ENCODE measurements at regions not wholly inside any gene's neighbourhood (a gene's known extent, or its start where the extent isn't known, plus 50 kb on each side); places are given as distances from the start of the nearest gene placed in this dataset.
"Not testable (repeated sequence)": the region's sequence is repeated elsewhere in the genome, so short reads cannot be mapped to it uniquely, and the experiment has no call there.

GRCh38 chr4:131441004-131441688, 1707.9 kb upstream of the PCDH10 start:
- TF ChIP-seq ZFX (IDR thresholded peaks at IDR 0.05; ENCODE audit: borderline replicate concordance) = no peak
- TF ChIP-seq, protein P1, sequence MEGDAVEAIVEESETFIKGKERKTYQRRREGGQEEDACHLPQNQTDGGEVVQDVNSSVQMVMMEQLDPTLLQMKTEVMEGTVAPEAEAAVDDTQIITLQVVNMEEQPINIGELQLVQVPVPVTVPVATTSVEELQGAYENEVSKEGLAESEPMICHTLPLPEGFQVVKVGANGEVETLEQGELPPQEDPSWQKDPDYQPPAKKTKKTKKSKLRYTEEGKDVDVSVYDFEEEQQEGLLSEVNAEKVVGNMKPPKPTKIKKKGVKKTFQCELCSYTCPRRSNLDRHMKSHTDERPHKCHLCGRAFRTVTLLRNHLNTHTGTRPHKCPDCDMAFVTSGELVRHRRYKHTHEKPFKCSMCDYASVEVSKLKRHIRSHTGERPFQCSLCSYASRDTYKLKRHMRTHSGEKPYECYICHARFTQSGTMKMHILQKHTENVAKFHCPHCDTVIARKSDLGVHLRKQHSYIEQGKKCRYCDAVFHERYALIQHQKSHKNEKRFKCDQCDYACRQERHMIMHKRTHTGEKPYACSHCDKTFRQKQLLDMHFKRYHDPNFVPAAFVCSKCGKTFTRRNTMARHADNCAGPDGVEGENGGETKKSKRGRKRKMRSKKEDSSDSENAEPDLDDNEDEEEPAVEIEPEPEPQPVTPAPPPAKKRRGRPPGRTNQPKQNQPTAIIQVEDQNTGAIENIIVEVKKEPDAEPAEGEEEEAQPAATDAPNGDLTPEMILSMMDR (IDR thresholded peaks at IDR 0.05) = no peak
- H3K27ac ChIP-seq = no peak overlapping the region

DNA sequence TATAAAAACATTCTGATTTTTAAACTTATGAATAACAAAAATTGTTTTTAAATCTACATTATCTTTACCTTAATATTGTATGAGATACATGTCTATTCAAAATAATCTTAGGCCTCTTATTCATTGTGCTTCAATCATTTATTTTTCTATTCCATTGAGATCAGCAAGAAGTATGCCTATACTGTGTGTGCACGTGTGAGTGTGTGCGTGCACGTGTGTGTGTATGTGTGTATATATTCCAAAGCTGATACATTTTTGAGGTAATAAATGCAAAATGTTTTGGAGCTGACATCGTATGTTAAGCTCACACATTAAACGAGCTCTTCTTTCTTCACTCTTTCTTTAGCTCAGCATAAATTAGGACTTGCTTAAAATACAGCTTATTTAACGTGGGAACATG, 1701.2 kb upstream of the PCDH10 start:
- no peak overlapping the region for H3K27ac ChIP-seq
- no peak for TF ChIP-seq ZFX (IDR thresholded peaks at IDR 0.05; ENCODE audit: borderline replicate concordance)
- TF ChIP-seq, protein P1 (IDR thresholded peaks at IDR 0.05) = no peak

DNA sequence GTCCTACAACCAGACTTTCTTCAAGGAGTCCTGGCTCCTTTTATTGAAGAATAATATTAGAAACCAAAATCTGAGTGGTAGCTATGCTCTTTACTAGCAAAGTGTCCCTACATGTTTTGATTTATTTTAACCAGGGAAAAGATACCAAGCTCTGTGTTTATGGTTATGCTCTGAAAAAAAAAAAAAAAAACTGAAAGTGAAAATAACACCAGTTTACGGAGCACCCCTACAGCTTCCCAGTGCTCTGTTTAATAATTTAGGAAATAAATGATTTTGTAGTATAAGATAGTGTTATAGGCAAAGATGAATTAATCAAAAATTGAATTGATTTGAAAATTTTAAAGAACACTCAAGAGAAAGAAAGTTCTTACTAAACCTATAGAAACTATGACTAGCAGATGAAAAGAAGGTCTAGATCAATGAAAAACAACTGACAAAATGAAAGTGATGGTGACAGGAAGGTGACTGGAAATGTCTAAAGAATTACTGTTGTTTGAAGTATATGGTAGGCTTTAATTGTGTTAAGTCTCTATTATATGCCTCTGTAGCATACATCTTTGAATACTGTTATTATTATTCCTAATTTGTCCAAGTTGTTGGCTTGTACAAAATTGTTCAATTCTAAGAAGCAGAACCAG, 1698.4 kb upstream of the PCDH10 start:
- no peak for TF ChIP-seq ZFX (IDR thresholded peaks at IDR 0.05; ENCODE audit: borderline replicate concordance)
- TF ChIP-seq, protein P1 (IDR thresholded peaks at IDR 0.05) = no peak
- H3K27ac ChIP-seq = no peak overlapping the region

DNA sequence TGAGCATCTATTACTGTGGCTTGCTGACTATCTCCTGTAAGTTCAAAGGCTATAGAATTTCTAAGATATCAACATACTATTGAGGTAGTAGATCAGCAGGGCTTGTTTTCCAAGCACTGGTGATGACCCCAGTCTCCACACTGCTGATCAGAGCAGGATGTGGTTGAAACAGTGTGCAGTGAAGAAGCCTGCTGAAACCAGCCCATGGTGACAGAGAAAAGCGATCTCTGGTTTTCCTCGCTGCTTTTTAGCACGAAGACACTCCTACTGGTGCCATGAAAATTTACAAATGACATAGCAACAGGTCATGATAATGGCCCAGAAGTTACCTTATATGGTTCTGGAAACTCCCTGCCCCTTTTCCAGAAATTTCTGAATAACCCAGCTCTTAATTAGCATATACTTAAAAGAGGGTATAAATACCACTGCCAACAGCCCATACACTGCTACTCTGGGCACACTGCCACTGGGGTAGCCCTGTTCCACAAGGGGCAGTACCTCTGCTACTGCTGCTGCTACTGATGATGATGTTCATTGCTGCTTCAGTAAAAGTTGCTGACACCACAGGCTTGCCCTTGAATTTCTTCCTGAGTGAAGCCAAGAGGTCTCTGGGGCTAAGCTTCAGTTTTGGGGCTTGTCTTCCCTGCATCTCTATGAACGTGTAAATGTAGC, 1689.5 kb upstream of the PCDH10 start:
- TF ChIP-seq ZFX (IDR thresholded peaks at IDR 0.05; ENCODE audit: borderline replicate concordance) = no peak
- TF ChIP-seq, protein P1 (IDR thresholded peaks at IDR 0.05) = no peak
- H3K27ac ChIP-seq = no peak overlapping the region

DNA sequence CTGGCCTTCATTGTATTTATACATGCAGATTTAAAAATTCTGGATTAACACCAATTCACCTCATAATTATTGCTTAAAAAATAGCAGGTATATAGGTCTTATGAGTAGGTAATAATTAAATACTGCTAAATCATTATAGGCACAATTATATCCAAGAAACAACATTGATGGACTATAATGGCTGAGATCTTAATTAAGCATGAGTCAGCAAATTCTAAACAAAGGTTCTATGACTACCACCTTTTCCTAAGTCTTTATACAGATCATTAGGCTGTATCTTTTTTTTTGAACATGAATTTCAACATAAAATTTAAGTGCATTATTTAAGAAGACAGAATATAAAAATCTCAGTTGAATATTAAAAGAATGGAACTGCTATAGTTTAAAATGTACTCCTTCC, 1678.7 kb upstream of the PCDH10 start:
- H3K27ac ChIP-seq = no peak overlapping the region
- TF ChIP-seq, protein P1 (IDR thresholded peaks at IDR 0.05) = no peak
- TF ChIP-seq ZFX (IDR thresholded peaks at IDR 0.05; ENCODE audit: borderline replicate concordance) = no peak

DNA sequence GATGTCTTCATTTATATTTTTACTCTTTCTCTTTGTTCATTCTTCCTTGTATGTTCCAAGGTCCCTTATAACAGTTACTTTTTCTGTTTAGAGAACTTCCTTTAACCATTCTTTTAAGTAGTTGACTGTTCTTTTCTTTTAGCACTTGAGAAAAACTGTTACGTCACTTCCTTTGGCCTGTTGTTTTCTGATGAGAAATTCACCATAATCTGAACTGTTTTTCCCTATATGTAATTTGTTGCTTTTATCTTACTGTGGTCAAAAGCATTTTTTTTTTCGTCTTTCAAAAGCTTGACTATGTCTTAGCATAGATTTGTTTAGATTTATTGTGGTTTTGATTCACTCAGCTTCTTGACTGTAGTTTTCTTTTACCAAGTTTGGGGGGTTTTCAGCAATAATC, 1660.3 kb upstream of the PCDH10 start:
- TF ChIP-seq, protein P1 (IDR thresholded peaks at IDR 0.05) = no peak
- no peak for TF ChIP-seq ZFX (IDR thresholded peaks at IDR 0.05; ENCODE audit: borderline replicate concordance)

DNA sequence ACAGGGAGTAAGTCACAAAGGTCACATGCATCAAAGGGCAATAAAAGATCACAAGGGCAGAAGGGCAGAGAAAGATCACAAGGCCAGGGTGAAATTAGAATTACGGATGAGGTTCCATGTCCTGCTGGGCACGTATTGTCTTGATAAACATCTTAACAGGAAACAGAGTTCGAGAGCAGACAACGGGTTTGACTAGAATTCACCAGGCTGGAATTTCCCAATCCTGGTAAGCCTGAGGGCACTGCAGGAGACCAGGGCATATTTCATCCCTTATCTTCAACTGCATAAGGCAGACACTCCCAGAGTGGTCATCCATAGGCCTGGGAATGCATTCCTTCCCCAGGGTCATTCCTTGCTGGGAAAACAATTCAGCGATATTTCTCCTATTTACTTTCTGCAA, 1652.9 kb upstream of the PCDH10 start:
- H3K27ac ChIP-seq = not testable (repeated sequence)

More for the DNA sequence above, 1660.3 kb upstream of the PCDH10 start:
- H3K27ac ChIP-seq = no peak overlapping the region
